Kidney (tissue), 13 donors: ENCODE measurements at regions not wholly inside any gene's neighbourhood (a gene's known extent, or its start where the extent isn't known, plus 50 kb on each side); places are given as distances from the start of the nearest gene placed in this dataset.

Experiments
- DNase-seq, 5 donors: peaks; one replicate each; pipeline ENCODE4 v3.0.0-alpha.2; 2013 to 2020
- FAIRE-seq: peaks from 2 replicates; lab custom pipeline; 2012; peaks lifted over from hg19 to GRCh38; lab: Jason Lieb, UNC
- H3K27ac ChIP-seq, 2 donors: one replicate each; pipeline ENCODE4 v1.7.0; 2013; ENCODE audit warnings: low read depth in 2 of 2, low read length in 2 of 2, inconsistent platforms in 1 of 2
- H3K27me3 ChIP-seq: one replicate; pipeline ENCODE4 v1.7.1; 2013; ENCODE audit warnings: low read length, inconsistent platforms; ENCODE audit not compliant: control insufficient read depth, insufficient read depth
- H3K36me3 ChIP-seq, 3 donors: one replicate each; pipeline versions ENCODE4 v1.7.0 to v1.7.1; 2013; ENCODE audit warnings: low read length in 3 of 3, control low read depth in 1 of 3, inconsistent platforms in 1 of 3; ENCODE audit not compliant: insufficient read depth in 3 of 3, control insufficient read depth in 2 of 3
- H3K4me1 ChIP-seq, 3 donors: one replicate each; pipeline versions ENCODE4 v1.7.0 to v1.7.1; 2013; ENCODE audit warnings: low read length in 3 of 3, inconsistent platforms in 1 of 3, low read depth in 1 of 3; ENCODE audit not compliant: control insufficient read depth in 2 of 3, insufficient read depth in 2 of 3
- H3K4me3 ChIP-seq, 3 donors: one replicate each; pipeline versions ENCODE4 v1.7.0 to v1.8.1; 2013; ENCODE audit warnings: low read length in 3 of 3, control low read depth in 1 of 3, inconsistent platforms in 1 of 3
- H3K9ac ChIP-seq, 3 donors: one replicate each; pipeline versions ENCODE4 v1.7.0 to v1.7.1; 2013; ENCODE audit warnings: low read length in 3 of 3, control low read depth in 1 of 3, inconsistent platforms in 1 of 3
- H3K9me3 ChIP-seq, 3 donors: one replicate each; pipeline versions ENCODE4 v1.7.0 to v1.7.1; 2013; ENCODE audit warnings: low read length in 3 of 3, control low read depth in 1 of 3, inconsistent platforms in 1 of 3; ENCODE audit not compliant: control insufficient read depth in 2 of 3, insufficient read depth in 1 of 3
- intact Hi-C: fragments of 100-400 bp; cut with DNase I; formaldehyde crosslinking; loops from one replicate; pipeline ENCODE4 v1.11.1; 2022
- TF ChIP-seq, protein P1 (sequence below): IDR thresholded peaks from 3 replicates; pipeline ENCODE4 v1.5.1; 2012; ENCODE audit warnings: mild to moderate bottlenecking, moderate library complexity, borderline replicate concordance; ENCODE audit not compliant: insufficient read depth; ENCODE audit errors: extremely low read depth
- donor health status: control.
- donor health status: control.
- donor health status: control.
- donor health status: control.
- donor health status: control.
- donor health status: DM: yes; HTN: yes; CAD: no.
- donor health status: Normal renal cell carcinoma (clear cell type).

GRCh38 chr2:21519412-21519811 lies 395.6 kb downstream of the TDRD15 start:
- H3K27ac ChIP-seq, result no peak overlapping the region
- no peak overlapping the region for H3K9ac ChIP-seq
- no peak for DNase-seq
- H3K4me3 ChIP-seq, result no peak overlapping the region
- intact Hi-C loops, result no loop called here
- TF ChIP-seq, protein P1, sequence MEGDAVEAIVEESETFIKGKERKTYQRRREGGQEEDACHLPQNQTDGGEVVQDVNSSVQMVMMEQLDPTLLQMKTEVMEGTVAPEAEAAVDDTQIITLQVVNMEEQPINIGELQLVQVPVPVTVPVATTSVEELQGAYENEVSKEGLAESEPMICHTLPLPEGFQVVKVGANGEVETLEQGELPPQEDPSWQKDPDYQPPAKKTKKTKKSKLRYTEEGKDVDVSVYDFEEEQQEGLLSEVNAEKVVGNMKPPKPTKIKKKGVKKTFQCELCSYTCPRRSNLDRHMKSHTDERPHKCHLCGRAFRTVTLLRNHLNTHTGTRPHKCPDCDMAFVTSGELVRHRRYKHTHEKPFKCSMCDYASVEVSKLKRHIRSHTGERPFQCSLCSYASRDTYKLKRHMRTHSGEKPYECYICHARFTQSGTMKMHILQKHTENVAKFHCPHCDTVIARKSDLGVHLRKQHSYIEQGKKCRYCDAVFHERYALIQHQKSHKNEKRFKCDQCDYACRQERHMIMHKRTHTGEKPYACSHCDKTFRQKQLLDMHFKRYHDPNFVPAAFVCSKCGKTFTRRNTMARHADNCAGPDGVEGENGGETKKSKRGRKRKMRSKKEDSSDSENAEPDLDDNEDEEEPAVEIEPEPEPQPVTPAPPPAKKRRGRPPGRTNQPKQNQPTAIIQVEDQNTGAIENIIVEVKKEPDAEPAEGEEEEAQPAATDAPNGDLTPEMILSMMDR, result no peak
- H3K4me1 ChIP-seq, result no peaks in the 10 kb centered on the region
- H3K27me3 ChIP-seq, result no peaks in the 10 kb centered on the region
- no peaks in the 10 kb centered on the region for H3K36me3 ChIP-seq
- H3K9me3 ChIP-seq, result no peaks in the 10 kb centered on the region
- FAIRE-seq, result no peak

DNA sequence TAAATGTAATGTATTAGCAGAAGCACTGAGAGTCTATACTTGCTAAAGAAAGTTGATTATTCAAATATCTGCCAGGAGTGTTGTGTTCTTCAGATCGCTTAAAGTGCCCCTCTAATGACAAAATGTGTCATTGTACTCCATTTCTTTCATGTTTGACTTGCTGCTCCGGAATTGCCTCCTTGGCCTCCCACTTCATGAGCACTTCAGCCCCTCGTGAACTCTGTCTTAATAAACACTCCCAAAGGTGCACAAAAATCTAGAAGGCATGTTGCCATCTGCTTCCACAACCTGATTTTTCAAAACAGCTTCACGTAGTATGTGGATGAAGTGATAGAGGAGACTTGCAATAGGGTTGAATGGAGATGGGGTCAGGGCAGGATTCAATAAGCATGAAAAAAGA lies 396.1 kb downstream of the TDRD15 start:
- no peaks in the 10 kb centered on the region for H3K27me3 ChIP-seq
- FAIRE-seq (no peak), DNase-seq (no peak)
- no peaks in the 10 kb centered on the region for H3K36me3 ChIP-seq
- no peak overlapping the region for H3K27ac ChIP-seq
- no peaks in the 10 kb centered on the region for H3K9me3 ChIP-seq
- H3K4me3 ChIP-seq, result no peak overlapping the region
- TF ChIP-seq, protein P1, result no peak
- intact Hi-C loops, result no loop called here
- no peaks in the 10 kb centered on the region for H3K4me1 ChIP-seq
- no peak overlapping the region for H3K9ac ChIP-seq

- H3K9ac ChIP-seq, result no peak overlapping the region
- intact Hi-C loops, result no loop called here
- H3K27ac ChIP-seq, result no peak overlapping the region
- no peaks in the 10 kb centered on the region for H3K4me1 ChIP-seq
- no peaks in the 10 kb centered on the region for H3K27me3 ChIP-seq
- TF ChIP-seq, protein P1, result no peak
- no peak overlapping the region for H3K4me3 ChIP-seq
- no peak for DNase-seq
- H3K36me3 ChIP-seq, result no peaks in the 10 kb centered on the region
- FAIRE-seq, result no peak
- H3K9me3 ChIP-seq, result peaks cover 0 to 20% (median 4%) of the 10 kb centered on the region in 3 donors
Observed at GRCh38 chr2:21535826-21536225, 412.1 kb downstream of the TDRD15 start.

- Histone ChIP-seq H3K27ac (no peak overlapping the region), H3K4me3 (no peak overlapping the region), H3K9ac (no peak overlapping the region), H3K36me3 (no peaks in the 10 kb centered on the region), H3K9me3 (peaks cover 0 to 15% (median 4%) of the 10 kb centered on the region in 3 donors), H3K4me1 (no peaks in the 10 kb centered on the region), H3K27me3 (no peaks in the 10 kb centered on the region)
- no peak for FAIRE-seq
- TF ChIP-seq, protein P1, result no peak
- no peak for DNase-seq
- intact Hi-C loops, result no loop called here
Observed at GRCh38 chr2:21539685-21540084, 415.9 kb downstream of the TDRD15 start.
